HG02981 (cell line): ENCODE measurements at regions not wholly inside any gene's neighbourhood (a gene's known extent, or its start where the extent isn't known, plus 50 kb on each side); places are given as distances from the start of the nearest gene placed in this dataset.
A peak's percentile ranks its signal among the peaks of the same experiment; 100 is the strongest.
"Not testable (repeated sequence)": the region's sequence is repeated elsewhere in the genome, so short reads cannot be mapped to it uniquely, and the experiment has no call there.

ENCODE experiments used
- ATAC-seq: cut with Tn5 transposase; IDR thresholded peaks from one replicate; pipeline ENCODE4 v1.9.1; 2021; ENCODE audit warnings: mild to moderate bottlenecking, moderate library complexity; ENCODE audit not compliant: unreplicated experiment

GRCh38 chr12:127014079-127014478 is 1252.9 kb upstream of the TMEM132C start:
- no peak for ATAC-seq

GRCh38 chr12:127024791-127025190 is 1242.2 kb upstream of the TMEM132C start:
- no peak for ATAC-seq

GRCh38 chr12:127025545-127025944 is 1241.4 kb upstream of the TMEM132C start:
- no peak for ATAC-seq

- ATAC-seq, result no peak
These were observed 1231.7 kb upstream of the TMEM132C start for GRCh38 chr12:127035011-127035879.

- no peak for ATAC-seq
These were observed 1228.8 kb upstream of the TMEM132C start for GRCh38 chr12:127038152-127038551.

- ATAC-seq, result no peak
These were observed 1228.2 kb upstream of the TMEM132C start for GRCh38 chr12:127038761-127039160.

- peak; percentile 92 for ATAC-seq
These were observed 1224.9 kb upstream of the TMEM132C start for GRCh38 chr12:127041985-127042625.

GRCh38 chr12:127043731-127044130 is 1223.2 kb upstream of the TMEM132C start:
- ATAC-seq, result no peak

- ATAC-seq, result no peak
These were observed 1222.1 kb upstream of the TMEM132C start for GRCh38 chr12:127044836-127045235.

GRCh38 chr12:127046467-127046866 is 1220.5 kb upstream of the TMEM132C start:
- ATAC-seq, result no peak

GRCh38 chr12:127048057-127048456 is 1218.9 kb upstream of the TMEM132C start:
- ATAC-seq, result no peak

- ATAC-seq, result not testable (repeated sequence)
These were observed 1218.4 kb upstream of the TMEM132C start for GRCh38 chr12:127048525-127048924.

GRCh38 chr12:127051139-127051538 is 1215.8 kb upstream of the TMEM132C start:
- ATAC-seq, result no peak

- ATAC-seq, result no peak
These were observed 1214.3 kb upstream of the TMEM132C start for GRCh38 chr12:127052511-127053232.

GRCh38 chr12:127054531-127054930 is 1212.4 kb upstream of the TMEM132C start:
- ATAC-seq, result no peak

- ATAC-seq, result no peak
These were observed 1206.6 kb upstream of the TMEM132C start for GRCh38 chr12:127060310-127060847.

GRCh38 chr12:127060933-127061332 is 1206.0 kb upstream of the TMEM132C start:
- ATAC-seq, result no peak

- no peak for ATAC-seq
These were observed 1203.5 kb upstream of the TMEM132C start for GRCh38 chr12:127063339-127064072.

GRCh38 chr12:127064207-127064606 is 1202.8 kb upstream of the TMEM132C start:
- no peak for ATAC-seq

GRCh38 chr12:127065595-127065994 is 1201.4 kb upstream of the TMEM132C start:
- no peak for ATAC-seq
